Activated CD4-positive, alpha-beta T cell treated with anti-CD3 and anti-CD28 coated beads, Interleukin-2, amount 10 ng/mL, durations not matched to agents 24 days and 14 days (primary cell): ENCODE measurements at regions not wholly inside any gene's neighbourhood (a gene's known extent, or its start where the extent isn't known, plus 50 kb on each side); places are given as distances from the start of the nearest gene placed in this dataset.

Experiments used
- DNase-seq: peaks from one replicate; pipeline ENCODE4 v3.0.0; 2022
- H3K27ac Mint-ChIP-seq: one replicate; pipeline ENCODE4 v1.8.0; 2022; ENCODE audit warnings: mild to moderate bottlenecking, mixed read lengths
- H3K27me3 Mint-ChIP-seq: one replicate; pipeline ENCODE4 v1.8.0; 2022; ENCODE audit warnings: mixed read lengths
- H3K36me3 Mint-ChIP-seq: one replicate; pipeline ENCODE4 v1.8.0; 2022; ENCODE audit warnings: low read depth, mild to moderate bottlenecking, mixed read lengths
- H3K4me1 Mint-ChIP-seq: one replicate; pipeline ENCODE4 v1.8.0; 2021; ENCODE audit warnings: mixed read lengths
- H3K4me3 Mint-ChIP-seq: one replicate; pipeline ENCODE4 v1.8.0; 2022; ENCODE audit warnings: mild to moderate bottlenecking, moderate library complexity, mixed read lengths
- H3K9me3 Mint-ChIP-seq: one replicate; pipeline ENCODE4 v1.8.0; 2021; ENCODE audit warnings: mixed read lengths
- intact Hi-C: fragments of 100-400 bp; cut with micrococcal nuclease; formaldehyde crosslinking; loops from one replicate; pipeline ENCODE4 v1.15.1; 2023

- intact Hi-C loops: no loop called here
- H3K27ac Mint-ChIP-seq: no peak overlapping the region
- H3K4me3 Mint-ChIP-seq: no peak overlapping the region
- H3K4me1 Mint-ChIP-seq: no peaks in the 10 kb centered on the region
- no peak for DNase-seq
- no peaks in the 10 kb centered on the region for H3K27me3 Mint-ChIP-seq
- H3K36me3 Mint-ChIP-seq: no peaks in the 10 kb centered on the region
- H3K9me3 Mint-ChIP-seq: no peaks in the 10 kb centered on the region
These were observed 540.2 kb downstream of the MMUT start for GRCh38 chr6:48922837-48923236.

- Mint-ChIP-seq H3K9me3 (no peaks in the 10 kb centered on the region), H3K36me3 (no peaks in the 10 kb centered on the region), H3K27ac (no peak overlapping the region), H3K4me1 (no peaks in the 10 kb centered on the region), H3K27me3 (no peaks in the 10 kb centered on the region), H3K4me3 (no peak overlapping the region)
- intact Hi-C loops: no loop called here
- DNase-seq: no peak
These were observed 543.5 kb downstream of the MMUT start for GRCh38 chr6:48919555-48919954.

DNA sequence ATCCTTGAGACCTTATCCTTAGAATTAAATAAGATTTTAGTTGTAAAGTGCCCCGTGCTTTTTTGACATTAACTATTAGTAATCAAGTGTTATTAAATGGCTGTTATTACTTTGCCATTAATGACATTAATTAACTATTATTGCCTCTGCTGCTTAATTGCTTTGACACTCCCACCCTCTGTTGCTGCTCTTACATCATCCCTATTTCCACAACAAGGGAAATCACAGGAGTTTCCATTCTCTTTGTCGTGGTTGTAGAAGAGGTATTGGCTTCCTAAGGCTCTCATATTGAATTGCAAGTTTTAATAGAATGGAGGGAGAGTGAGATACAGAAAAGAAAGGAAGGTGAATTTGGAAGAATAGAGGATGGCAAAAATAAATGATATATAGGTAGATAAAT, 545.8 kb downstream of the MMUT start:
- no peaks in the 10 kb centered on the region for H3K36me3 Mint-ChIP-seq
- intact Hi-C loops: no loop called here
- no peak for DNase-seq
- H3K4me1 Mint-ChIP-seq: no peaks in the 10 kb centered on the region
- no peaks in the 10 kb centered on the region for H3K9me3 Mint-ChIP-seq
- no peak overlapping the region for H3K4me3 Mint-ChIP-seq
- no peaks in the 10 kb centered on the region for H3K27me3 Mint-ChIP-seq
- H3K27ac Mint-ChIP-seq: no peak overlapping the region

- no peak overlapping the region for H3K4me3 Mint-ChIP-seq
- no peak overlapping the region for H3K27ac Mint-ChIP-seq
- no peaks in the 10 kb centered on the region for H3K27me3 Mint-ChIP-seq
- H3K4me1 Mint-ChIP-seq: no peaks in the 10 kb centered on the region
- H3K36me3 Mint-ChIP-seq: no peaks in the 10 kb centered on the region
- no peak for DNase-seq
- no peaks in the 10 kb centered on the region for H3K9me3 Mint-ChIP-seq
- intact Hi-C loops: no loop called here
These were observed 546.4 kb downstream of the MMUT start for GRCh38 chr6:48916607-48917006.

- Mint-ChIP-seq H3K27ac (no peak overlapping the region), H3K4me1 (no peaks in the 10 kb centered on the region), H3K27me3 (no peaks in the 10 kb centered on the region), H3K9me3 (no peaks in the 10 kb centered on the region), H3K4me3 (no peak overlapping the region), H3K36me3 (no peaks in the 10 kb centered on the region)
- intact Hi-C loops: no loop called here
- DNase-seq: no peak
These were observed 547.5 kb downstream of the MMUT start for GRCh38 chr6:48915591-48915990.

GRCh38 chr6:48912503-48912902, 550.5 kb downstream of the MMUT start:
- Mint-ChIP-seq H3K4me1 (no peaks in the 10 kb centered on the region), H3K27me3 (no peaks in the 10 kb centered on the region), H3K36me3 (no peaks in the 10 kb centered on the region), H3K9me3 (no peaks in the 10 kb centered on the region), H3K27ac (no peak overlapping the region), H3K4me3 (no peak overlapping the region)
- intact Hi-C loops: no loop called here
- no peak for DNase-seq

DNA sequence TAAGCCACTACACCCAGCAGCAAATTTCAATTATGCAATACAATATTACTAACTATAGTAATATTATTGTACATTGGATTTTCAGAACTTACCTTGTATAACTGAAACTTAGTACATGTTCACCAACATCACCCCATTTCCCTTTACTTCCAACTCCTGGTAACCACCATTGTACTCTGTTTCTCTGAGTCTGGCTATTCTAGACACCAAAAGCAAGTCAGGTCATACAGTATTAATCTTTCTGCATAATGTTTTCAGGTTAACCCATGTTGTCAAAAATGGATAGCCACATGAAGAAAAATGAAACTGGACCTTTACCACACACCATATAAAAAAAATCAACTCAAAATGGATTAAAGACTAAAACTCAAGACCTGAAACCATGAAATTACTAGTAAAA, 558.2 kb downstream of the MMUT start:
- Mint-ChIP-seq H3K9me3 (peaks cover 5% of the 10 kb centered on the region), H3K27ac (no peak overlapping the region), H3K36me3 (no peaks in the 10 kb centered on the region), H3K27me3 (no peaks in the 10 kb centered on the region), H3K4me3 (no peak overlapping the region), H3K4me1 (no peaks in the 10 kb centered on the region)
- DNase-seq: no peak
- intact Hi-C loops: no loop called here

GRCh38 chr6:48894469-48894868, 568.6 kb downstream of the MMUT start:
- intact Hi-C loops: no loop called here
- no peak overlapping the region for H3K4me3 Mint-ChIP-seq
- no peak for DNase-seq
- H3K36me3 Mint-ChIP-seq: no peaks in the 10 kb centered on the region
- H3K27me3 Mint-ChIP-seq: no peaks in the 10 kb centered on the region
- no peaks in the 10 kb centered on the region for H3K9me3 Mint-ChIP-seq
- no peaks in the 10 kb centered on the region for H3K4me1 Mint-ChIP-seq
- H3K27ac Mint-ChIP-seq: no peak overlapping the region

DNA sequence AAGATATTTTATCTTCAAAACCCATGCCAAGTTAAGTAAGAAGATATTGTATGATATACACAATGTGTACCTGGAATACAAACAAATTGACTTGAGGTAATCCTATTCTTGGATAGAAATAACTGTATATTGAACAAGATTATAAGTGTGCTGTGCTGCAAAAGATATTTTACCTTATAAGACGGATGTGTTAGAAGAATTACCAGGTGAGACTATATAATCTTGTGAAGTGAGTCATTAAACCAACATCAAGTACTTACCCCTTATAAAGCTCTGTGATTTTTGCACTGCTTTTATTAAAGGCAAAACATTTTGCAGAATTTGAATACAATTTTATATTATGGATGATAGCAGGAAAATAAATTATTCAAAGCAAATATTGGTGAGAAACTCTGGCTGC, 570.0 kb downstream of the MMUT start:
- intact Hi-C loops: no loop called here
- Mint-ChIP-seq H3K4me1 (no peaks in the 10 kb centered on the region), H3K9me3 (no peaks in the 10 kb centered on the region), H3K27ac (no peak overlapping the region), H3K27me3 (no peaks in the 10 kb centered on the region), H3K36me3 (no peaks in the 10 kb centered on the region), H3K4me3 (no peak overlapping the region)
- DNase-seq: no peak

- no peak overlapping the region for H3K4me3 Mint-ChIP-seq
- no peak overlapping the region for H3K27ac Mint-ChIP-seq
- H3K36me3 Mint-ChIP-seq: no peaks in the 10 kb centered on the region
- intact Hi-C loops: no loop called here
- no peaks in the 10 kb centered on the region for H3K4me1 Mint-ChIP-seq
- H3K27me3 Mint-ChIP-seq: no peaks in the 10 kb centered on the region
- no peak for DNase-seq
- no peaks in the 10 kb centered on the region for H3K9me3 Mint-ChIP-seq
These were observed 571.7 kb downstream of the MMUT start for GRCh38 chr6:48891308-48891707.

GRCh38 chr6:48889429-48889828, 573.6 kb downstream of the MMUT start:
- intact Hi-C loops: no loop called here
- Mint-ChIP-seq H3K27ac (no peak overlapping the region), H3K4me3 (no peak overlapping the region), H3K4me1 (no peaks in the 10 kb centered on the region), H3K9me3 (no peaks in the 10 kb centered on the region), H3K36me3 (no peaks in the 10 kb centered on the region), H3K27me3 (no peaks in the 10 kb centered on the region)
- no peak for DNase-seq

- Mint-ChIP-seq H3K27ac (no peak overlapping the region), H3K4me1 (no peaks in the 10 kb centered on the region), H3K27me3 (no peaks in the 10 kb centered on the region), H3K9me3 (no peaks in the 10 kb centered on the region), H3K4me3 (no peak overlapping the region), H3K36me3 (no peaks in the 10 kb centered on the region)
- DNase-seq: no peak
- intact Hi-C loops: no loop called here
These were observed 579.9 kb downstream of the MMUT start for GRCh38 chr6:48883116-48883515.

- H3K4me3 Mint-ChIP-seq: no peak overlapping the region
- DNase-seq: no peak
- H3K27me3 Mint-ChIP-seq: no peaks in the 10 kb centered on the region
- H3K27ac Mint-ChIP-seq: no peak overlapping the region
- H3K9me3 Mint-ChIP-seq: no peaks in the 10 kb centered on the region
- no peaks in the 10 kb centered on the region for H3K36me3 Mint-ChIP-seq
- intact Hi-C loops: no loop called here
- no peaks in the 10 kb centered on the region for H3K4me1 Mint-ChIP-seq
These were observed 581.5 kb downstream of the MMUT start for GRCh38 chr6:48881551-48881950.

GRCh38 chr6:48869595-48869994, 593.5 kb downstream of the MMUT start:
- Mint-ChIP-seq H3K36me3 (no peaks in the 10 kb centered on the region), H3K9me3 (peaks cover 2% of the 10 kb centered on the region), H3K27ac (no peak overlapping the region), H3K27me3 (no peaks in the 10 kb centered on the region), H3K4me3 (no peak overlapping the region), H3K4me1 (no peaks in the 10 kb centered on the region)
- no peak for DNase-seq
- intact Hi-C loops: no loop called here

DNA sequence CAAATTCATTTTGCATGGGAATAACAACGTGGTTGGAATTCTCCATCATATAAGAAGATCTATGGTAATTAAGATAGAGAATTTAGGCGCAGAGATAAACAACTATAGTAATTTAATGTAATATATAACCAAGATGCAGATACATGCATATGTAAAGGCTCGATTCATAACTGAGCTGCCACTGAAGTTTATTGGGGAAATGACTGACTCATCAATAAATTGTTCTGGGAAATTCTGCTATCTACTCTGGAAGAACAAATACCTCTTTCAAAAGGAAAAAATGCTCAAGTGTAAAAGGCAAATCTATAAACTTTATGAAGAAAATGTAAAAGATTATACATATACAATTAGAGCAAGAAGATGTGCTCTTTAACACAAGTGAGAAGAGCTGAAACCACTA, 596.4 kb downstream of the MMUT start:
- Mint-ChIP-seq H3K9me3 (peaks cover 3% of the 10 kb centered on the region), H3K27ac (no peak overlapping the region), H3K4me1 (no peaks in the 10 kb centered on the region), H3K4me3 (no peak overlapping the region), H3K36me3 (no peaks in the 10 kb centered on the region), H3K27me3 (no peaks in the 10 kb centered on the region)
- DNase-seq: no peak
- intact Hi-C loops: no loop called here

DNA sequence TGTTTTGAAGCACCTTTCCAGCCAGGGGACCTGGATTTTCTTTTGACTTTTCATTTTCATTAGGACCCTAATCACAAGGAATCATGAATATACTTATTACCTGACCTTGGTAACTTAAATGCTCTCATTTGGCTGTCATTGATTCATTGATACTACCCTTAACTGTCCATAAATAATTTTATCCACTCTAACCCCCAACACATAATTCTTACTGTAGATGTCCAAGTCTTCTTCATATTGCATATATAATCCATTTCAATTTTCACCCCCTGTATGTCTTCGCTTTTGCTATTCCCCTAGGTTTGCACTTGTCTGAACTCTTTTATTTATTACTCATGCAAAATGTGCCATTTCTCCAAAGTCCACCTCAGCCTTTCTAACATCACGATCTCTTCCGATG, 602.9 kb downstream of the MMUT start:
- intact Hi-C loops: no loop called here
- Mint-ChIP-seq H3K27ac (no peak overlapping the region), H3K27me3 (no peaks in the 10 kb centered on the region), H3K4me3 (no peak overlapping the region), H3K4me1 (no peaks in the 10 kb centered on the region), H3K36me3 (no peaks in the 10 kb centered on the region), H3K9me3 (peaks cover 3% of the 10 kb centered on the region)
- no peak for DNase-seq
